ENCODE measurements at regions not wholly inside any gene's neighbourhood (a gene's known extent, or its start where the extent isn't known, plus 50 kb on each side); places are given as distances from the start of the nearest gene placed in this dataset.
"Not testable (repeated sequence)": the region's sequence is repeated elsewhere in the genome, so short reads cannot be mapped to it uniquely, and the experiment has no call there.

- no peaks in the 10 kb centered on the region for H3K9me2 ChIP-seq (ENCODE audit: insufficient read depth, low read length)
- H3K27me3 ChIP-seq (ENCODE audit: insufficient read depth, low read depth, low read length), result no peaks in the 10 kb centered on the region
- H3K9me3 ChIP-seq (ENCODE audit: low read length), result no peaks in the 10 kb centered on the region
- H3F3A ChIP-seq (ENCODE audit: insufficient read depth, low read length, poor library complexity, severe bottlenecking), result no peaks in the 10 kb centered on the region
- no peak overlapping the region for H3K4me3 ChIP-seq (ENCODE audit: low read length)
- no peak overlapping the region for H3K27ac ChIP-seq (ENCODE audit: low read length)
- H2AFZ ChIP-seq (ENCODE audit: low read depth, low read length), result no peak overlapping the region
- H4K20me1 ChIP-seq (ENCODE audit: insufficient read depth), result no peaks in the 10 kb centered on the region
- no peaks in the 10 kb centered on the region for H3K79me2 ChIP-seq (replicated peaks; ENCODE audit: insufficient read depth, low read length)
- H3K4me2 ChIP-seq (ENCODE audit: low read length), result no peak overlapping the region
- H3K36me3 ChIP-seq (ENCODE audit: insufficient read depth, low read length), result no peaks in the 10 kb centered on the region
- no peak overlapping the region for H3K9ac ChIP-seq (ENCODE audit: low read length)
- TF ChIP-seq EP300 (conservative IDR thresholded peaks at IDR 0.05; ENCODE audit: poor library complexity, severe bottlenecking), result peak; percentile 55
- TF ChIP-seq MXI1 (conservative IDR thresholded peaks at IDR 0.05; ENCODE audit: poor library complexity, severe bottlenecking), result no peak
- peak; percentile 43 for TF ChIP-seq SMC3 (conservative IDR thresholded peaks at IDR 0.05; ENCODE audit: poor library complexity)
- TF ChIP-seq RAD21 (conservative IDR thresholded peaks at IDR 0.05), result peak; percentile 56
- TF ChIP-seq TAF1 (IDR thresholded peaks at IDR 0.05; ENCODE audit: low read depth), result no peak
- TF ChIP-seq CTCF (IDR thresholded peaks at IDR 0.05; ENCODE audit: poor library complexity, severe bottlenecking), result peak; percentile 64
Measured at GRCh38 chr14:85856430-85856829, 326.5 kb downstream of the FLRT2 start.

- Histone ChIP-seq H3K4me2 (ENCODE audit: low read length) (no peak overlapping the region), H3K79me2 (replicated peaks; ENCODE audit: insufficient read depth, low read length) (no peaks in the 10 kb centered on the region), H2AFZ (ENCODE audit: low read depth, low read length) (no peak overlapping the region), H3K36me3 (ENCODE audit: insufficient read depth, low read length) (no peaks in the 10 kb centered on the region), H3K9me2 (ENCODE audit: insufficient read depth, low read length) (no peaks in the 10 kb centered on the region), H4K20me1 (ENCODE audit: insufficient read depth) (no peaks in the 10 kb centered on the region), H3K27me3 (ENCODE audit: insufficient read depth, low read depth, low read length) (no peaks in the 10 kb centered on the region), H3K27ac (ENCODE audit: low read length) (no peak overlapping the region), H3K4me3 (ENCODE audit: low read length) (no peak overlapping the region), H3K9ac (ENCODE audit: low read length) (no peak overlapping the region), H3F3A (ENCODE audit: insufficient read depth, low read length, poor library complexity, severe bottlenecking) (no peaks in the 10 kb centered on the region), H3K9me3 (ENCODE audit: low read length) (no peaks in the 10 kb centered on the region)
- no peak for TF ChIP-seq EP300 (conservative IDR thresholded peaks at IDR 0.05; ENCODE audit: poor library complexity, severe bottlenecking)
- no peak for TF ChIP-seq MXI1 (conservative IDR thresholded peaks at IDR 0.05; ENCODE audit: poor library complexity, severe bottlenecking)
Measured at GRCh38 chr14:85853996-85854526, 324.1 kb downstream of the FLRT2 start.

GRCh38 chr14:85852906-85853305 lies 323.0 kb downstream of the FLRT2 start:
- Histone ChIP-seq H3K9me3 (ENCODE audit: low read length) (no peaks in the 10 kb centered on the region), H3F3A (ENCODE audit: insufficient read depth, low read length, poor library complexity, severe bottlenecking) (no peaks in the 10 kb centered on the region), H3K9ac (ENCODE audit: low read length) (no peak overlapping the region), H3K9me2 (ENCODE audit: insufficient read depth, low read length) (no peaks in the 10 kb centered on the region), H4K20me1 (ENCODE audit: insufficient read depth) (no peaks in the 10 kb centered on the region), H3K4me2 (ENCODE audit: low read length) (no peak overlapping the region), H3K79me2 (replicated peaks; ENCODE audit: insufficient read depth, low read length) (no peaks in the 10 kb centered on the region), H2AFZ (ENCODE audit: low read depth, low read length) (no peak overlapping the region), H3K27me3 (ENCODE audit: insufficient read depth, low read depth, low read length) (no peaks in the 10 kb centered on the region), H3K36me3 (ENCODE audit: insufficient read depth, low read length) (no peaks in the 10 kb centered on the region), H3K27ac (ENCODE audit: low read length) (no peak overlapping the region), H3K4me3 (ENCODE audit: low read length) (no peak overlapping the region)
- TF ChIP-seq RAD21 (conservative IDR thresholded peaks at IDR 0.05) (no peak), TAF1 (IDR thresholded peaks at IDR 0.05; ENCODE audit: low read depth) (no peak), EP300 (conservative IDR thresholded peaks at IDR 0.05; ENCODE audit: poor library complexity, severe bottlenecking) (no peak), REST (IDR thresholded peaks at IDR 0.05; ENCODE audit: borderline replicate concordance) (no peak), EZH2 (IDR thresholded peaks at IDR 0.05; ENCODE audit: borderline replicate concordance, insufficient read depth, low read length, poor library complexity, severe bottlenecking) (no peak), SMC3 (conservative IDR thresholded peaks at IDR 0.05; ENCODE audit: poor library complexity) (no peak), CTCF (IDR thresholded peaks at IDR 0.05; ENCODE audit: poor library complexity, severe bottlenecking) (no peak), POLR2AphosphoS5 (IDR thresholded peaks at IDR 0.05) (no peak)

- H3K27ac ChIP-seq (ENCODE audit: low read length); H3K4me3 ChIP-seq (ENCODE audit: low read length); H3K36me3 ChIP-seq (ENCODE audit: insufficient read depth, low read length); H2AFZ ChIP-seq (ENCODE audit: low read depth, low read length); H3K9me2 ChIP-seq (ENCODE audit: insufficient read depth, low read length); H3K27me3 ChIP-seq (ENCODE audit: insufficient read depth, low read depth, low read length); H3F3A ChIP-seq (ENCODE audit: insufficient read depth, low read length, poor library complexity, severe bottlenecking); H3K4me2 ChIP-seq (ENCODE audit: low read length); H3K9me3 ChIP-seq (ENCODE audit: low read length); H3K79me2 ChIP-seq (replicated peaks; ENCODE audit: insufficient read depth, low read length); H3K9ac ChIP-seq (ENCODE audit: low read length); H4K20me1 ChIP-seq (ENCODE audit: insufficient read depth): not testable (repeated sequence)
Measured at GRCh38 chr14:85852123-85852522, 322.2 kb downstream of the FLRT2 start.
